Endothelial cell of umbilical vein (primary cell): ENCODE measurements at regions not wholly inside any gene's neighbourhood (a gene's known extent, or its start where the extent isn't known, plus 50 kb on each side); places are given as distances from the start of the nearest gene placed in this dataset.

Experiments used
- BruUV-seq: library from RNA; stranded (reverse); fragments of 400-500 nt; replicated peaks from 2 replicates; lab custom pipeline; 2021; lab: Mats Ljungman, UMichigan
- CTCF ChIA-PET: fragments of 300-600, 350-600 bp; sonication (Branson Sonifier 250); formaldehyde crosslinking; loops from one replicate; lab custom pipeline; 2021; ENCODE audit warnings: antibody characterized with exemption, inconsistent platforms; lab: Charles Lee
- POLR2A ChIA-PET: fragments of 300-600, 350-600 bp; sonication (Branson Sonifier 250); formaldehyde crosslinking; loops from one replicate; lab custom pipeline; 2021; ENCODE audit warnings: antibody characterized with exemption, inconsistent platforms; lab: Charles Lee
- DNase-seq: peaks from one replicate; pipeline ENCODE4 v3.0.0-alpha.2; 2011; ENCODE audit warnings: low read depth, low spot score
- FAIRE-seq: peaks from 2 replicates; lab custom pipeline; 2011; peaks lifted over from hg19 to GRCh38; lab: Jason Lieb, UNC
- H2AFZ ChIP-seq: 2 replicates; pipeline ENCODE4 v1.6.0; 2012; ENCODE audit warnings: low read depth, low read length, control low read depth, inconsistent platforms
- H3K27ac ChIP-seq: 2 replicates; pipeline ENCODE4 v1.5.1; 2011; ENCODE audit warnings: low read depth, mild to moderate bottlenecking, control low read depth, low read length, moderate library complexity; ENCODE audit not compliant: insufficient read depth
- H3K27me3 ChIP-seq, 2 experiments: 2 replicates each; pipeline versions ENCODE4 v1.6.0 to v1.6.1; 2011; ENCODE audit warnings: low read length in 2 of 2, mixed read lengths in 1 of 2; ENCODE audit not compliant: control insufficient read depth in 2 of 2, insufficient read depth in 2 of 2
- H3K36me3 ChIP-seq, 2 experiments: 2 replicates in 1 of 2; 3 replicates in 1 of 2; pipeline ENCODE4 v1.5.1; 2011; ENCODE audit warnings: low read length in 2 of 2, mild to moderate bottlenecking in 1 of 2, moderate library complexity in 1 of 2; ENCODE audit not compliant: control insufficient read depth in 2 of 2, insufficient read depth in 2 of 2; ENCODE audit errors: extremely low read depth in 1 of 2
- H3K4me1 ChIP-seq: 3 replicates; pipeline ENCODE4 v1.5.1; 2011; ENCODE audit warnings: mild to moderate bottlenecking, low read length; ENCODE audit not compliant: control insufficient read depth, insufficient read depth; ENCODE audit errors: extremely low read depth
- H3K4me2 ChIP-seq: 2 replicates; pipeline ENCODE4 v1.6.1; 2011; ENCODE audit warnings: low read length, control low read depth, mixed read lengths; ENCODE audit not compliant: insufficient read depth
- H3K4me3 ChIP-seq, 3 experiments: fragments of 200-600 bp in 1 of 3; sonication (generic), shearing (Covaris generic) in 1 of 3; replicated peaks in 1 of 3; 2 replicates each; pipeline ENCODE4 v1.5.1; 2011 to 2016; ENCODE audit warnings: control low read depth in 3 of 3, low read length in 3 of 3, mild to moderate bottlenecking in 2 of 3, inconsistent platforms in 1 of 3, low read depth in 1 of 3, moderate library complexity in 1 of 3; ENCODE audit not compliant: insufficient read depth in 1 of 3
- H3K79me2 ChIP-seq: 2 replicates; pipeline ENCODE4 v1.6.0; 2012; ENCODE audit warnings: low read length, inconsistent platforms; ENCODE audit not compliant: control insufficient read depth, insufficient read depth
- H3K9ac ChIP-seq: replicated peaks from 2 replicates; pipeline ENCODE3; 2011; ENCODE audit warnings: low read length, control low read depth; ENCODE audit not compliant: insufficient read depth; ENCODE audit errors: extremely low read depth
- H3K9me1 ChIP-seq: replicated peaks from 3 replicates; pipeline ENCODE4 v1.6.0; 2011; ENCODE audit warnings: mild to moderate bottlenecking, low read length; ENCODE audit not compliant: control insufficient read depth, insufficient read depth; ENCODE audit errors: extremely low read depth
- H3K9me3 ChIP-seq: replicated peaks from 2 replicates; pipeline ENCODE4 v1.5.1; 2012; ENCODE audit warnings: low read length, inconsistent platforms; ENCODE audit not compliant: control insufficient read depth, insufficient read depth
- H4K20me1 ChIP-seq: replicated peaks from 2 replicates; pipeline ENCODE3; 2011; ENCODE audit warnings: mild to moderate bottlenecking, low read length; ENCODE audit not compliant: control insufficient read depth, insufficient read depth; ENCODE audit errors: extremely low read depth
- CTCF ChIP-seq, 2 donors: IDR thresholded peaks; 1 replicate in 1 of 2; 2 replicates in 1 of 2; pipeline ENCODE4 v1.5.1; 2011; ENCODE audit warnings: low read length in 2 of 2, mild to moderate bottlenecking in 2 of 2, moderate library complexity in 2 of 2, control low read depth in 1 of 2, inconsistent platforms in 1 of 2, low read depth in 1 of 2; ENCODE audit not compliant: insufficient read depth in 1 of 2; ENCODE audit errors: extremely low read depth in 1 of 2
- EZH2 ChIP-seq: IDR thresholded peaks from 2 replicates; pipeline ENCODE4 v1.6.1; 2012; ENCODE audit warnings: borderline replicate concordance, low read depth, mild to moderate bottlenecking, moderate library complexity, low read length, inconsistent platforms; ENCODE audit not compliant: severe bottlenecking
- FOS ChIP-seq: IDR thresholded peaks from 2 replicates; pipeline ENCODE4 v1.6.1; 2011; ENCODE audit warnings: mild to moderate bottlenecking, low read length, moderate library complexity, borderline replicate concordance; ENCODE audit not compliant: insufficient read depth
- GATA2 ChIP-seq: IDR thresholded peaks from 2 replicates; pipeline ENCODE4 v1.7.0; 2011; ENCODE audit warnings: low read depth, mild to moderate bottlenecking, moderate library complexity, mixed read lengths, low read length; ENCODE audit not compliant: insufficient read length, insufficient read depth
- JUN ChIP-seq: IDR thresholded peaks from 2 replicates; pipeline ENCODE4 v1.6.1; 2011; ENCODE audit warnings: borderline replicate concordance, low read depth; ENCODE audit not compliant: insufficient read length, insufficient read depth
- MYC ChIP-seq: IDR thresholded peaks from one replicate; pipeline ENCODE4 v1.6.1; 2011; ENCODE audit warnings: mild to moderate bottlenecking, low read depth, low read length
- POLR2A ChIP-seq: IDR thresholded peaks from 2 replicates; pipeline ENCODE4 v1.6.1; 2012; ENCODE audit warnings: low read depth, mild to moderate bottlenecking, control low read depth, low read length
- POLR2AphosphoS5 ChIP-seq: IDR thresholded peaks from 2 replicates; pipeline ENCODE4 v1.6.1; 2012; ENCODE audit warnings: low read depth, mild to moderate bottlenecking, control low read depth, low read length, moderate library complexity; ENCODE audit not compliant: insufficient read depth
- dilution Hi-C: fragments of 300-500 bp; cut with MboI; formaldehyde crosslinking; loops from one replicate; pipeline ENCODE4 v1.15.0; 2019; ENCODE audit warnings: low sequenced_read_pairs; ENCODE audit not compliant: extremely low pct_ligation_motif_present
- intact Hi-C: fragments of 100-400 bp; cut with micrococcal nuclease; formaldehyde crosslinking; loops from one replicate; pipeline ENCODE4 v1.10.0; 2022
- TF ChIP-seq, protein P1 (sequence below): IDR thresholded peaks from 2 replicates; pipeline ENCODE4 v1.6.1; 2011; ENCODE audit not compliant: insufficient read depth, insufficient read length

DNA sequence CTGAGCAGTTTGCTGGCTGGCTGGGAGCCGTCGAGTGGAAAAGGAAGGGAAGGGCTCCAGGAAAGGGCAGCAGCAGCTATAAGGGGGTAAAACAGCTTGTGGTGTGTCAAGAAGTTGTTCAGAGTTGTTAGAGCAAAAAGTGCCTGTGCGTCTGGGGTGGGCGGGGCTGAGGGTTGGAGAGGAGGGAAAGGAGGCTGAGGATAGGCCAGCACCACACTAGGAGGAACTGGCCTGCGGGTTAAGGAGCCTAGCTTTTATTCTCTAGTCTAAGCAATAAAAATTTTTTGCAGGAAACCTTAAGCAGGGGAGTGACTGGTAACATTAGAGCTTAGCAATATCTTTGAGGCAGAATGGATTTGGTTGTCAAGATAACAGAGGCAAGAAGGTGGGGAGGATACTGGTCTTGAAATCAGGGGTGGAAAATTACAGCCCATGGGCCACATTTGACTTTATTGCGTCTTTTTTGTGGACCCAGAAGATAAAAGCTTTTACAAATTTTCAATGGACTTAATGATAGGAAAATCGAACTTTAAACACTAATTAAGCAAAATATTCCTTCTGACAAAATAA, 134.5 kb upstream of the AADACL2 start:
- ChIA-PET CTCF (no interaction called here), POLR2A (no interaction called here)
- H3K27ac ChIP-seq: no peak overlapping the region
- BruUV-seq: no TSS peak
- H3K79me2 ChIP-seq: no peaks in the 10 kb centered on the region
- no peaks in the 10 kb centered on the region for H3K27me3 ChIP-seq
- H3K4me3 ChIP-seq: no peak overlapping the region
- H2AFZ ChIP-seq: no peak overlapping the region
- DNase-seq (no peak), FAIRE-seq (no peak)
- H3K36me3 ChIP-seq: no peaks in the 10 kb centered on the region
- dilution Hi-C loops (no loop called here), intact Hi-C loops (no loop called here)
- no peak overlapping the region for H3K4me2 ChIP-seq
- no peak overlapping the region for H3K9ac ChIP-seq
- no peak for TF ChIP-seq POLR2A
- no peaks in the 10 kb centered on the region for H4K20me1 ChIP-seq
- H3K4me1 ChIP-seq: no peaks in the 10 kb centered on the region
- no peaks in the 10 kb centered on the region for H3K9me1 ChIP-seq
- H3K9me3 ChIP-seq: no peaks in the 10 kb centered on the region

- H4K20me1 ChIP-seq: no peaks in the 10 kb centered on the region
- POLR2A ChIA-PET: no interaction called here
- no peak for FAIRE-seq
Observed at GRCh38 chr3:151596940-151597339, 136.1 kb upstream of the IGSF10 start.

More at GRCh38 chr3:151596940-151597339, 136.1 kb upstream of the IGSF10 start:
- no TSS peak for BruUV-seq
- Histone ChIP-seq H3K9ac (no peak overlapping the region), H3K79me2 (no peaks in the 10 kb centered on the region), H3K27me3 (no peaks in the 10 kb centered on the region), H3K36me3 (no peaks in the 10 kb centered on the region), H3K4me2 (no peak overlapping the region), H3K4me3 (no peak overlapping the region), H3K9me1 (no peaks in the 10 kb centered on the region), H3K9me3 (no peaks in the 10 kb centered on the region), H2AFZ (no peak overlapping the region), H3K27ac (no peak overlapping the region), H3K4me1 (no peaks in the 10 kb centered on the region)
- dilution Hi-C loops (no loop called here), intact Hi-C loops (no loop called here)
- TF ChIP-seq CTCF (IDR thresholded peaks at IDR 0.05; ENCODE audit: extremely low read depth in 1 of 2, insufficient read depth in 1 of 2, low read depth in 1 of 2, low read length in 2 of 2) (no peak), EZH2 (no peak), JUN (no peak), GATA2 (no peak), POLR2A (no peak), POLR2AphosphoS5 (no peak), FOS (no peak), MYC (no peak)
- TF ChIP-seq, protein P1, sequence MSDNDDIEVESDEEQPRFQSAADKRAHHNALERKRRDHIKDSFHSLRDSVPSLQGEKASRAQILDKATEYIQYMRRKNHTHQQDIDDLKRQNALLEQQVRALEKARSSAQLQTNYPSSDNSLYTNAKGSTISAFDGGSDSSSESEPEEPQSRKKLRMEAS: no peak
- DNase-seq: no peak
- CTCF ChIA-PET: interaction anchor here (1.3 kb wide), 1 partner anchor 10 kb away, joined by 3 read pairs; no protein-coding TSS in a partner anchor
